ENCODE measurements at regions not wholly inside any gene's neighbourhood (a gene's known extent, or its start where the extent isn't known, plus 50 kb on each side); places are given as distances from the start of the nearest gene placed in this dataset.
"Not testable (repeated sequence)": the region's sequence is repeated elsewhere in the genome, so short reads cannot be mapped to it uniquely, and the experiment has no call there.

- no peak for DNase-seq
- Histone ChIP-seq H3K27ac (no peak overlapping the region), H3K27me3 (no peaks in the 10 kb centered on the region), H3K9me3 (no peaks in the 10 kb centered on the region), H3K4me1 (no peaks in the 10 kb centered on the region), H3K4me3 (no peak overlapping the region), H3K36me3 (no peaks in the 10 kb centered on the region)
- intact Hi-C loops (cut with DNase I; ENCODE audit: low total_unique reads), result no loop called here
- TF ChIP-seq, protein P1, sequence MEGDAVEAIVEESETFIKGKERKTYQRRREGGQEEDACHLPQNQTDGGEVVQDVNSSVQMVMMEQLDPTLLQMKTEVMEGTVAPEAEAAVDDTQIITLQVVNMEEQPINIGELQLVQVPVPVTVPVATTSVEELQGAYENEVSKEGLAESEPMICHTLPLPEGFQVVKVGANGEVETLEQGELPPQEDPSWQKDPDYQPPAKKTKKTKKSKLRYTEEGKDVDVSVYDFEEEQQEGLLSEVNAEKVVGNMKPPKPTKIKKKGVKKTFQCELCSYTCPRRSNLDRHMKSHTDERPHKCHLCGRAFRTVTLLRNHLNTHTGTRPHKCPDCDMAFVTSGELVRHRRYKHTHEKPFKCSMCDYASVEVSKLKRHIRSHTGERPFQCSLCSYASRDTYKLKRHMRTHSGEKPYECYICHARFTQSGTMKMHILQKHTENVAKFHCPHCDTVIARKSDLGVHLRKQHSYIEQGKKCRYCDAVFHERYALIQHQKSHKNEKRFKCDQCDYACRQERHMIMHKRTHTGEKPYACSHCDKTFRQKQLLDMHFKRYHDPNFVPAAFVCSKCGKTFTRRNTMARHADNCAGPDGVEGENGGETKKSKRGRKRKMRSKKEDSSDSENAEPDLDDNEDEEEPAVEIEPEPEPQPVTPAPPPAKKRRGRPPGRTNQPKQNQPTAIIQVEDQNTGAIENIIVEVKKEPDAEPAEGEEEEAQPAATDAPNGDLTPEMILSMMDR (IDR thresholded peaks at IDR 0.05), result no peak
Measured at GRCh38 chr10:37473906-37474305, 348.5 kb downstream of the ANKRD30A start.

DNA sequence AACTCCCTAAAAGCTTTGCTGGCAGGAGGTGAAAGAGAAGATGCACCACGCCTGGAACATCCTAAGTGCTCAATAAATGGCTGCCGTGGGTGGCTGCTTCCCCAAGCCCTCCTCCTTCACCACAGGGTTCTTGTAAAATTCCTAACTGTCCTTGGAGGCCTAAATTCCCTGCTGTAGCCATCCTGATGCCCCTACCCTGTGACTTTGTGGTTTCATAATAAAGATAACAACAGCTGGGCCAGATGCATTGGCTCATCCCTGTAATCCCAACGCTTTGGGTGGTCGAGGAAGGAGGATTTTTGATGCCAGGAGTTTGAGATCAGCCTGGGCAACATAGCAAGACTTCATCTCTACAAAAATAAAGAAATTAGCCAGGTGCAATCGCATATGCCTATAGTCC lies 341.8 kb downstream of the ANKRD30A start:
- H3K27ac ChIP-seq, result no peak overlapping the region
- DNase-seq, result no peak
- no peak overlapping the region for H3K4me3 ChIP-seq
- H3K4me1 ChIP-seq, result no peaks in the 10 kb centered on the region
- no peaks in the 10 kb centered on the region for H3K9me3 ChIP-seq
- H3K36me3 ChIP-seq, result no peaks in the 10 kb centered on the region
- H3K27me3 ChIP-seq, result no peaks in the 10 kb centered on the region
- intact Hi-C loops (cut with DNase I; ENCODE audit: low total_unique reads), result no loop called here
- TF ChIP-seq, protein P1 (IDR thresholded peaks at IDR 0.05), result no peak

DNA sequence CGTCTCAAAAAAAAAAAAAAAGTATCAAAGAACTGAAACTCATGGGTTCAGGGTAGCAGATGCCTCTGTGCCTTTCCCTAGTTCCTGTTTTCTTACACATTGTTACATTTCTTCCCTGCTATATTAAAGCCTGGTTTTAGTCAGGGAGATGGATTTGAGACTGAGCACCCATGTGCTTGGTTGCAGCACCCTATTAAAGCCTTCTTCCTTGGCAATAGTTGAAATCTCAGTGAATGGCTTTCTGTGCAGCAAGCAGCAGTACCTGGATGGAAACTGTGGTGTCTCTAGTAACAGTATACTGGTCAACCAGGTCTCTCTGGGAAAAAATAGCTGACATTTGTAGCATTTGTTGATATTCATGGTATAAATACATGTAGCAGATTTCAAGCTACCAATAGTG lies 331.1 kb downstream of the ANKRD30A start:
- H3K27ac ChIP-seq, result no peak overlapping the region
- no peak for DNase-seq
- no peak overlapping the region for H3K4me3 ChIP-seq
- intact Hi-C loops (cut with DNase I; ENCODE audit: low total_unique reads), result no loop called here
- no peaks in the 10 kb centered on the region for H3K36me3 ChIP-seq
- H3K4me1 ChIP-seq, result no peaks in the 10 kb centered on the region
- no peaks in the 10 kb centered on the region for H3K9me3 ChIP-seq
- TF ChIP-seq, protein P1 (IDR thresholded peaks at IDR 0.05), result no peak
- no peaks in the 10 kb centered on the region for H3K27me3 ChIP-seq

DNA sequence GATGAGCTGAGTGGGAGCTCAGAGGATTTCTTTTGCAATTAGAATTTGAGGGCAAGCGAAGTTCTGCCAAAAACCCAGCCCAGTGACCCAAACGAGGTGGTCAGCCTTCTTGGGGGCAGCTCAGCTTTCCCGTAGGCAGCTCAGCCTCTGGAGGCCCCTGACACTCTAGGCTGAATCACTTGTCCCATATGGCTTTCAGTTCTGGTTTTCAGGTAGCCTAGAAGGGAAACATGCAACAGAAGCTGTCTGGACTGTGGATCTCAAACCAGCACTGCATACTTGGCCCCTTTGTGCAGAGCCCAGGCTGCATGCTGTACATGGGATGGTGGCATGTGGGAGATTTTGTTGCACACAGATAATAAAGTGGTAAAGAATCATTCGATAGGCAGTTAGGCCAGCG lies 322.8 kb downstream of the ANKRD30A start:
- no peak overlapping the region for H3K4me3 ChIP-seq
- H3K36me3 ChIP-seq, result no peaks in the 10 kb centered on the region
- intact Hi-C loops (cut with DNase I; ENCODE audit: low total_unique reads), result no loop called here
- DNase-seq, result no peak
- TF ChIP-seq, protein P1 (IDR thresholded peaks at IDR 0.05), result no peak
- no peaks in the 10 kb centered on the region for H3K9me3 ChIP-seq
- no peaks in the 10 kb centered on the region for H3K4me1 ChIP-seq
- no peaks in the 10 kb centered on the region for H3K27me3 ChIP-seq
- no peak overlapping the region for H3K27ac ChIP-seq

GRCh38 chr10:37442882-37443281 lies 317.5 kb downstream of the ANKRD30A start:
- no peaks in the 10 kb centered on the region for H3K9me3 ChIP-seq
- intact Hi-C loops (cut with DNase I; ENCODE audit: low total_unique reads), result no loop called here
- no peak overlapping the region for H3K4me3 ChIP-seq

DNA sequence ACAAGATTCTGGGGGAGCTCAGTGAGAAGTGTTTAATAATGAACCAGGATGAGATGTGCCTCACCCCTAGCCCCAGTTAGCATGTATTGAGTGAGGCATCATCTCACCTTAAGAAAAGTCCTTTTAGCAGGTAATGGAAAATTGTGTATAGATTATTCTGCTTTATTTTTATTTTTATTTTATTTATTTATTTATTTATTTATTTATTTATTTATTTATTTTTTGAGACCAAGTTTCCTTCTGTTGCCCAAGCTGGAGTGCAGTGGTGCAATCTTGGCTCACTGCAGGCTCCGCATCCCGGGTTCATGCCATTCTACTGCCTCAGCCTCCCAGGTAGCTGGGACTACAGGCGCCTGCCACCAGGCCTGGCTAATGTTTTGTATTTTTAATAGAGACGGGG lies 315.8 kb downstream of the ANKRD30A start:
- H3K36me3 ChIP-seq; H3K27ac ChIP-seq; H3K4me3 ChIP-seq; H3K27me3 ChIP-seq; DNase-seq; H3K9me3 ChIP-seq; H3K4me1 ChIP-seq; intact Hi-C loops (cut with DNase I; ENCODE audit: low total_unique reads): not testable (repeated sequence)

More at GRCh38 chr10:37442882-37443281, 317.5 kb downstream of the ANKRD30A start:
- Histone ChIP-seq H3K27ac (no peak overlapping the region), H3K36me3 (no peaks in the 10 kb centered on the region), H3K4me1 (no peaks in the 10 kb centered on the region), H3K27me3 (no peaks in the 10 kb centered on the region)
- TF ChIP-seq, protein P1 (IDR thresholded peaks at IDR 0.05), result no peak
- no peak for DNase-seq

Data from tibial artery (tissue), 4 donors.